Panc1 (cell line): ENCODE measurements at regions not wholly inside any gene's neighbourhood (a gene's known extent, or its start where the extent isn't known, plus 50 kb on each side); places are given as distances from the start of the nearest gene placed in this dataset.

Experiments used
- SIN3A ChIP-seq: IDR thresholded peaks from 2 replicates; pipeline ENCODE4 v1.6.1; 2012; ENCODE audit warnings: low read depth, mild to moderate bottlenecking, low read length, moderate library complexity, borderline replicate concordance; ENCODE audit not compliant: insufficient read depth
- TF ChIP-seq, protein P1 (sequence below): fragments of 450-650 bp; IDR thresholded peaks from 2 replicates; pipeline ENCODE4 v1.5.1; 2017; ENCODE audit warnings: mild to moderate bottlenecking

GRCh38 chr6:168823397-168824212, 382.6 kb downstream of the SMOC2 start:
- TF ChIP-seq, protein P1, sequence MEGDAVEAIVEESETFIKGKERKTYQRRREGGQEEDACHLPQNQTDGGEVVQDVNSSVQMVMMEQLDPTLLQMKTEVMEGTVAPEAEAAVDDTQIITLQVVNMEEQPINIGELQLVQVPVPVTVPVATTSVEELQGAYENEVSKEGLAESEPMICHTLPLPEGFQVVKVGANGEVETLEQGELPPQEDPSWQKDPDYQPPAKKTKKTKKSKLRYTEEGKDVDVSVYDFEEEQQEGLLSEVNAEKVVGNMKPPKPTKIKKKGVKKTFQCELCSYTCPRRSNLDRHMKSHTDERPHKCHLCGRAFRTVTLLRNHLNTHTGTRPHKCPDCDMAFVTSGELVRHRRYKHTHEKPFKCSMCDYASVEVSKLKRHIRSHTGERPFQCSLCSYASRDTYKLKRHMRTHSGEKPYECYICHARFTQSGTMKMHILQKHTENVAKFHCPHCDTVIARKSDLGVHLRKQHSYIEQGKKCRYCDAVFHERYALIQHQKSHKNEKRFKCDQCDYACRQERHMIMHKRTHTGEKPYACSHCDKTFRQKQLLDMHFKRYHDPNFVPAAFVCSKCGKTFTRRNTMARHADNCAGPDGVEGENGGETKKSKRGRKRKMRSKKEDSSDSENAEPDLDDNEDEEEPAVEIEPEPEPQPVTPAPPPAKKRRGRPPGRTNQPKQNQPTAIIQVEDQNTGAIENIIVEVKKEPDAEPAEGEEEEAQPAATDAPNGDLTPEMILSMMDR = no peak
- no peak for TF ChIP-seq SIN3A
